ENCODE measurements at regions not wholly inside any gene's neighbourhood (a gene's known extent, or its start where the extent isn't known, plus 50 kb on each side); places are given as distances from the start of the nearest gene placed in this dataset.

DNA sequence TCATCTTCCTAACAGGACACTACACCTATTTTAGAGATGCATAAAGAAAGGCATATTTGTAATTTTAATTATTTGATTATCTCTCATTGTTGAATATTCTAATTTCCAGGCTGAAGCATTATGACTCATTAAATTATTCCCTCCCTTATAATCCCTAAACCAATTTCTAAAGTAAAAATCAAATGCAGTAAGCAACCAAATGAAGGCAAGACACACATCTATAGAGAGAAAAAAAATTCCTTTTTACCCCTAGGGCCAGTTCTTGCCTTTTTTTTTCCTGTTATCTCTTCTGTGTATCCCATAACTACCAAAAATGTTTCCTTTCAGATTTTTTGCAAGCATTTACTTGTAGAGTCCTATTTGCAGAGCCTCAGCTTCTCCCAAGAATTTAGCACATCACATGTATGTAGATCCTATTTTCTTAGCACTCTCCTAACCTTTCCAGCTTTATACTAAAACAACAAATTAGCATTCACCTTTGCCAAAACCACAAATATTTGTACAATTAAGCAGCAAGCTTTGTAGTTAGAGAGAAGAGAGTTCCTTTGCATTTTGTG lies 177.9 kb downstream of the SATB1 start:
- H3K4me3 Mint-ChIP-seq, result no peak overlapping the region
- peaks cover 6% of the 10 kb centered on the region for H3K4me1 Mint-ChIP-seq (ENCODE audit: low read depth)
- no peaks in the 10 kb centered on the region for H3K27me3 Mint-ChIP-seq
- no peaks in the 10 kb centered on the region for H3K9me3 Mint-ChIP-seq
- no peaks in the 10 kb centered on the region for H3K36me3 Mint-ChIP-seq (ENCODE audit: low read depth)
- H3K27ac Mint-ChIP-seq, result no peak overlapping the region
- intact Hi-C loops (cut with micrococcal nuclease), result no loop called here

DNA sequence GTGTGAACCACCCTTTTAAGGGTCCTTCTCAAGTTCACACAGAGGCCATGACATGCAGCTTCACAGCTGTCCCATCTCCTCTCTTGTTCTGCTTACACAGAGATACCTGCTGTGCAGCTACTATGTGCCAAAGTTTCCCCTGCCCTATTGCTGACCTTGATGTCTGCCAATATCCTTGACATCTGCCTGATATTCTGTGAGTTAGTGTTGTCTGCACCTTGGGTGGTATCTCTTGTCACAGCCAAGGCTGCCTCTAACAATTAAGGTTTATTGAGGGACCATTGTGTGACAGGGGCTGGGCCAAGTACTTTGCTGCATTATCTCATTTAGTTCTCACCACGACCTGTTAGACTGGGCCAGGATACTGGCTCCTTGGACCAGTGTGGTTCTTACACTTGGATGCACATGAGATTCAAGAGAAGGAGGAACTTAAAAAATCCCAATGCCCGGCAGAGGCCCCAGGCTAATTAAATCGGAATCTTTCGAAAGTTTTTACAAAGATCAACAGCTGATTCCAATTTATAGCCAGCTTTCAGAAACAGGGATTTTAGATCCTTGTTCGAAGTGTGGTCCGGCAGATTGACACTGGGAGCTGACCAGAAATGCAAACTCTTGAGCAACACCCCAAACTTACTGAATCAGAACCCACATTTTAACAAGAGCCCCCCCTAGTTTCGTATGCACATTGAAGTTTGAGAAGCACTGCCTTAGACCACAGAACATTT lies 178.6 kb downstream of the SATB1 start:
- Mint-ChIP-seq H3K27me3 (no peaks in the 10 kb centered on the region), H3K36me3 (ENCODE audit: low read depth) (no peaks in the 10 kb centered on the region), H3K4me3 (no peak overlapping the region), H3K4me1 (ENCODE audit: low read depth) (peaks cover 6% of the 10 kb centered on the region), H3K9me3 (no peaks in the 10 kb centered on the region), H3K27ac (no peak overlapping the region)
- intact Hi-C loops (cut with micrococcal nuclease), result no loop called here

DNA sequence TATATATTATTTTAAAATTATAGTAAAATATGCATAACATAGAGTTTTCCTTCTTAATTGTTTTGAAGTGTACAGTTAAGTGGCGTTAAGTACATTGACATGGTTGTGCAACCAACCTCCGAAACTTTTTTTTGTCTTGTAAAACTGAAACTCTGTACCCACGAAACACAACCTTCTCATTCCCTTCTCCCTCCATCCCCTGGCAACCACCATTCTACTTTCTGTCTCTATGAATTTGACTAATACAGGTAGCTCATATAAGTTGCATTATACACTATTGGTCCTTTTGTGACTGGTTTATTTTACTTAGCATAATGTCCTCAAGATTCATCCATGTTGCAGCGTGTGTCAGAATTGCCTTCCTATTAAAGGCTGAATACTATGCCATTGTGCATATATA lies 179.4 kb downstream of the SATB1 start:
- peaks cover 6% of the 10 kb centered on the region for H3K4me1 Mint-ChIP-seq (ENCODE audit: low read depth)
- intact Hi-C loops (cut with micrococcal nuclease), result no loop called here
- H3K9me3 Mint-ChIP-seq, result no peaks in the 10 kb centered on the region
- H3K4me3 Mint-ChIP-seq, result no peak overlapping the region
- no peaks in the 10 kb centered on the region for H3K36me3 Mint-ChIP-seq (ENCODE audit: low read depth)
- no peaks in the 10 kb centered on the region for H3K27me3 Mint-ChIP-seq
- no peak overlapping the region for H3K27ac Mint-ChIP-seq

DNA sequence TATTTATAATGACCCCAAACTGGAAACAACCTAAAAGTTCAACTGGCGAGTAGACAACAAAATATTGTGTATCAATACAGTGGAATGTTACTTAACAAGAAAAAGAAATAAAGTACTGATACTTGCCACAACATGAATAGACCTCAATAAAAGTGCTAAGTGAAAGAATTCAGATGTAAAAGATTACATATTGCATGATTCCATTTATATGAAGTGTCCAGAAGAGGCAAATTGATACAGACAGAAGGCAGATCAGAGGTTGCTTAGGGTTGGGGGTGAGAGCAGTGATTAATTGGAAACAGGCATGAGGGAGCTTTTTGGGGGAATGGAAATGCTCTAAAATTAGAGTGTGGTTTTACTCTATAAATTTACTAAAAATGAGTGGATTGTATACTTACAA lies 183.3 kb downstream of the SATB1 start:
- intact Hi-C loops (cut with micrococcal nuclease), result no loop called here

DNA sequence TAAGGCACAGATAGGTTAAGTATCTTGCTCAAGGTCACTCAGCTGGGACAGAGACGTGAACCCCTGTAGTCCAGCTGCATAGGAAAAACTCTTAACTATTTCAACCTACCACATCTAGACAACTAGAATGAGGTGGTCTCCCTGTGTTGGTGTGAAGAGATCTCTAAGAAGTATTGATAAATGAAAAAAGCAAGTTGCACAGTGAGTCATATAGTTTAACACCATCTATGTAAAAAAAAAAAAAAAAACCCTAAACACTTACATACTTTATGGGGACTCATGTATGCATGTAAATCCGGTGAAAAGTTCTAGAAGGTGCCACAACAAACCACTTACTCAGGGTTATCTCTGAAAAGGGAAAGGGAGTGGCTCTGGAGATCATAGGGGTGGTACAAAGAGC lies 185.5 kb downstream of the SATB1 start:
- H3K9me3 Mint-ChIP-seq, result no peaks in the 10 kb centered on the region

More for the DNA sequence above, 183.3 kb downstream of the SATB1 start:
- Mint-ChIP-seq H3K27me3 (no peaks in the 10 kb centered on the region), H3K27ac (no peak overlapping the region), H3K36me3 (ENCODE audit: low read depth) (no peaks in the 10 kb centered on the region), H3K4me1 (ENCODE audit: low read depth) (peaks cover 6% of the 10 kb centered on the region), H3K4me3 (no peak overlapping the region), H3K9me3 (no peaks in the 10 kb centered on the region)

DNA sequence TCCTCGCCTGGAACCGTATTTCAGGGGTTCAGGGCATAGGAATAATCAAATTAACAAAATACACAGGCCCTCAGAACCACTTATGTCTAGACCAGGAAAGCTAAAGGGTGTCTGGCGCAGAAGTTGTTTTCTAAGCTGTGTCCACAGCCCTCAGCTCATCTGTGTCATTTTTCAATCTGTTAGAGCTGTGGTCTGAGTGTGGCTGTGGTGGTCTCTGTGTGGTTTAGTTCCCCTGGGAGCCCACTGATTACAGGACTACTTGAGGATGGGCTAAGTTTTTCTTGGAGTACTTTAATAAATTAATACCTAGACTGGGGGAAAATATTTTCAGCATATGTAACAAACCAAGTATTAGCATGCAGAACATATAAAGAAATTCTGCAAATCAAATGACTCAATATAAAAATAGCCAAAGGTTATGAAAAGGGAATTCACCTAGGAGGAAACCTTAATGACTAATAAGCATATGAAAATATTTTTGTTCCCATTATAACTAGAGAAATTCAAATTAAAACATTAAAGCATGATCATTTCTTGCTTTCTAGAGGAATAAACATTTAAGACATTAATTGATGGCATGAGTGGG lies 186.3 kb downstream of the SATB1 start:
- Mint-ChIP-seq H3K4me1 (ENCODE audit: low read depth) (no peaks in the 10 kb centered on the region), H3K27ac (no peak overlapping the region), H3K36me3 (ENCODE audit: low read depth) (no peaks in the 10 kb centered on the region), H3K4me3 (no peak overlapping the region), H3K27me3 (no peaks in the 10 kb centered on the region), H3K9me3 (no peaks in the 10 kb centered on the region)
- intact Hi-C loops (cut with micrococcal nuclease), result no loop called here

More for the DNA sequence above, 185.5 kb downstream of the SATB1 start:
- no peaks in the 10 kb centered on the region for H3K27me3 Mint-ChIP-seq
- intact Hi-C loops (cut with micrococcal nuclease), result no loop called here
- no peaks in the 10 kb centered on the region for H3K36me3 Mint-ChIP-seq (ENCODE audit: low read depth)
- H3K27ac Mint-ChIP-seq, result no peak overlapping the region
- no peak overlapping the region for H3K4me3 Mint-ChIP-seq
- H3K4me1 Mint-ChIP-seq (ENCODE audit: low read depth), result no peaks in the 10 kb centered on the region

DNA sequence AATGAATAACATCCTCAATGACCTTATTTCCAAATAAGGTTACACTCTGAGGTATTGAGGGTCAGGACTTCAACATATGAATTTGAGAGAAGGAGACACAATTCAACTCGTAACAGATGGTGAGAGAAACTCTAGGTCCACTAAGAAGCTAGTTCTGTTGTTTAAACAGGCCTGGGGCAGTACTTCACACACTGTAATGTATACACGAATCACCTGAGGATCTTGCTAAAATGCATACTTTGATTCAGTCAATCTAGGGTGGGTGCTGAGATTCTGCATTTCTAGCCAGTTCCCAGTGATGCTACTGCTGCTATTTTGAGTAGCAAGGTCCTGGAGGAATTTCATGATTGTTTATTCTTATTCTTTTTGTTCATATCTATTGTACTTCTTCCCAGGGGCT lies 186.8 kb downstream of the SATB1 start:
- Mint-ChIP-seq H3K36me3 (ENCODE audit: low read depth) (no peaks in the 10 kb centered on the region), H3K4me3 (no peak overlapping the region), H3K27me3 (no peaks in the 10 kb centered on the region), H3K9me3 (no peaks in the 10 kb centered on the region), H3K27ac (no peak overlapping the region), H3K4me1 (ENCODE audit: low read depth) (no peaks in the 10 kb centered on the region)
- intact Hi-C loops (cut with micrococcal nuclease), result no loop called here

DNA sequence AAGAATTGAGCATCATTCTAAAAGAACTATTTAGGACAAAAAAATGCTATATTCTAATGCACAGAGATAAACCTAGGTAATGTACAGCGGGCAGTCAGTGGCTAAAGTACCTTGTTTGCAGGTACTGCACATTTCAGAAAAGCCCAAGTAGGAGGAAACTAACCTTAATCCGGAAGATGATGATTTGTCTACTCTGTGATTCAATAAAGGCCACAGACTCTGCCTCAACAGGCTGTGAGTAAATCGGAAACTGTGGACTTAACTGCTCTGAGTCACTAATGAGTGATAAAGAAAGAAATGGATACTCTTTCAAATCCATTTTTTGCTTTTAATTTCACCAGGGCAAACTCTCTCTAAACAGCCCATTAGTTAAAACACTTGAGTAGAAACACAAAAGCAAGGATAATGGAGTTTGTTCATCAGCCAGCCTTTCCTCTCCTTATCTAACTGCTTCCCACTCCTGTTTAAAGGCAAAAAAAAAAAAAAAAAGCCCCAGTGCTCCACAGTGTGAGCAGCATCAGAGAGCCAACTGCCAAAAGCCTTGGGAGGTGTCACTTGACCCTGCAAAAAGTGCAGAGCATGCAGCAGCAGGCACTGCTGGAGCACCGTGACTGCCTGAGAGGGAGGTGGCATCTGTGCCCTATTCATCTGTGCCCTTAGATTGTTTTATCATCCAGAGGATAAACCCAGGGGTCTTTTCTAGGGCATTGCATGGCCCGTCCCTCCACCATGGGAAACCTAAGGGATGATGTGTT lies 187.7 kb downstream of the SATB1 start:
- H3K27ac Mint-ChIP-seq, result no peak overlapping the region
- no peak overlapping the region for H3K4me3 Mint-ChIP-seq
- H3K9me3 Mint-ChIP-seq, result no peaks in the 10 kb centered on the region
- H3K4me1 Mint-ChIP-seq (ENCODE audit: low read depth), result no peaks in the 10 kb centered on the region
- intact Hi-C loops (cut with micrococcal nuclease), result no loop called here
- H3K36me3 Mint-ChIP-seq (ENCODE audit: low read depth), result no peaks in the 10 kb centered on the region
- no peaks in the 10 kb centered on the region for H3K27me3 Mint-ChIP-seq

DNA sequence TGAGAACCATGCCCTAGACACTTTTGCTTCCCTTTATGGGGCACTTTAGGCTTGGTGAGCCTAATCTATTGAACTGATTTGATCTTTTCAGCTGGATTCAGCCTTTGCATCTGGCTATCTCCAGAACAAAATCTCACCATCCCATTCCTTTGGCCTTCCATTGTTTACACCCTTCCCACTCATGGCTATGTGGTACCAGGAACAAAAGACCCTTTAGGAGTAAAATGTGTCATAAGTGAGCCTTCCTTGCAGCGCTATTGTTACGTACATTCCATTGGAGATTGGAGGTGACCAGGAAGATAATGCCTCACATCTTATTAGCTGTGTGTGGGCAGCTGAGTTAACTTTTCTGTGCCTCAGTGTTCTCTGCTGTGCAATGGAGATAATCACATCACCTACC lies 188.4 kb downstream of the SATB1 start:
- H3K4me1 Mint-ChIP-seq (ENCODE audit: low read depth), result no peaks in the 10 kb centered on the region
- H3K27me3 Mint-ChIP-seq, result no peaks in the 10 kb centered on the region
- no peaks in the 10 kb centered on the region for H3K36me3 Mint-ChIP-seq (ENCODE audit: low read depth)
- intact Hi-C loops (cut with micrococcal nuclease), result no loop called here
- no peaks in the 10 kb centered on the region for H3K9me3 Mint-ChIP-seq
- H3K4me3 Mint-ChIP-seq, result no peak overlapping the region
- H3K27ac Mint-ChIP-seq, result no peak overlapping the region

DNA sequence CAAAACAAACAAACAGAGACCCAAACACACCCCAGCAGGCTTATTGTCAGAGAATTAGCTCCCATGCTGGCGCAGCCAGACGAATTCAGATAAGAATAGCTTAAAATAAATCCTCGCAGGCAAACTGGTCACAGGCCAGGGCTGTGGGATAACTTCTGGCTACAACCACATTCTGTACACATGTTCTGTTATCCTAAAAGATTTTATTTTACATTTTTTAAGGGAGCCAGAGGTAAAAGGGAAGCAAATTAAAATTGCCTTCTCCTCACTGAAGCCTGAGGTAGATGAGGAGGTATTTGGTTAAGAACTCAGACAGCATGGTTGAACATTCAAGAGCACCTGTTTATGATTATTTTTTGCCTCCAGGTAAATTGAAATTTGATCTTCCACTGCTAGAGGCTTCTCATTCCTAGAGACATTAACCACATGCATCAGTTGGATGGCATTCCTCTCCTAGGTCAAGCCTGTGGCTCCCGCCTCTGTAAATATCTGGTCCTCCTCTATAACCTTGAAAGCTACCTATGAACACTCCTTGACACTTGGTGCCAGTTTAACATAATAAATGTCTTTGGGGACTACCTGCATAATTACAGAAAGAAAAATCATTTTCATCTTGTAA lies 190.3 kb downstream of the SATB1 start:
- no peaks in the 10 kb centered on the region for H3K36me3 Mint-ChIP-seq (ENCODE audit: low read depth)
- intact Hi-C loops (cut with micrococcal nuclease), result no loop called here
- H3K9me3 Mint-ChIP-seq, result no peaks in the 10 kb centered on the region
- no peak overlapping the region for H3K4me3 Mint-ChIP-seq
- no peaks in the 10 kb centered on the region for H3K27me3 Mint-ChIP-seq
- no peak overlapping the region for H3K27ac Mint-ChIP-seq
- no peaks in the 10 kb centered on the region for H3K4me1 Mint-ChIP-seq (ENCODE audit: low read depth)

DNA sequence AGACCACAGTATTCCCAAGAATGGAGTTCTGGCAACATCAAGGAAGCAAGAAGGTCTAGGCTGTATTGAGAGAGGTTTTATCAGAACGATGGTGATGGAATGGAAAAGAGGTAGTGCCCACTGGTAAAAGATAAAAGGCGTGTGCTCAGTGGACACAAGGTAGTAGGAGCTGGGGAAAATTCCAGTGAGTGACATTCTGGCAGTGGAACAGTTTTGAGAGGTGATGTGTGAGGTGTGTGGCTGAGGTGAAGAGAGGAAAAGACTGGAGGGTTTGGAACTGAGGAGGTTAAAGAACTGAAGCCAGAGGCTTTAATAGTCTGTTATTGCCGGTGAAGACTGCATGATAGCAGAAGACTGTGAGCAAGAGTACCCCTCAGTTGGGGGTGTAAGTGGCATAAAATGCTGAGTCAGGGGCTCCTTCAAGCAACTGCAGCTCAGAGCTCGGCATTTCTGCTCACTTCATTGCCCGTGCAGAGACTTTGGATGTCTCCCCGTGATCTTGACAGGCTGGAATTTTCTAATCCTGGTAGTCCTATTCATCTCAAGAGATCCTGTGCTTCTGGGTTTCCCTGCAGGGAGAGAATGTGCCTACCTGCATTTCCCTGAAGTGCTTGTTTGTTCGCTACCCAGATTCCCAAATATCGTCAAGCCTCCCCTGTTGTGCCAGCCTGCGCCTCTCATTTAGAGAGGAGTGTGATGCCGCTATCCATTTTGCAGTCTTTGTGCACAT lies 191.0 kb downstream of the SATB1 start:
- H3K4me3 Mint-ChIP-seq, result no peak overlapping the region
- no peak overlapping the region for H3K27ac Mint-ChIP-seq
- intact Hi-C loops (cut with micrococcal nuclease), result no loop called here
- H3K4me1 Mint-ChIP-seq (ENCODE audit: low read depth), result no peaks in the 10 kb centered on the region
- no peaks in the 10 kb centered on the region for H3K36me3 Mint-ChIP-seq (ENCODE audit: low read depth)
- H3K27me3 Mint-ChIP-seq, result no peaks in the 10 kb centered on the region
- H3K9me3 Mint-ChIP-seq, result no peaks in the 10 kb centered on the region

DNA sequence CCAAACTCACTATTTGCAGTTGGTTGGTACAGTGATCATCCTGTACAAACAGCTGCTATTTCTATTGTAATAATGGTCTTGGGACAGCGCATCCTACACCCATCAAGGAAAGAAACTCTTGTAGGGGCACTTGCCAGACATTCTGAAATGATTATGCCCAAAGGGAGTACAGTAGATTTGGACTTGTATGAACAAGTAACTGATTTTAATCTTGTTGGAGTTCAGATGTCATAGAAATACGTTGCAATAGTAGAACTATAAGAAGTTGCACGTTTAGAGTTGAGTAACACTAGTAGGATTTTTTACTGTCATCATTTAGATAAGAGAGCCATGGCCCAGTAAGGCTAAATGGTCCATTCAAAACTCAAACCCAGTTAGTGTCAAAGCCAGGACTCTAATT lies 192.8 kb downstream of the SATB1 start:
- no peaks in the 10 kb centered on the region for H3K9me3 Mint-ChIP-seq
- H3K27me3 Mint-ChIP-seq, result no peaks in the 10 kb centered on the region
- peaks cover 6% of the 10 kb centered on the region for H3K4me1 Mint-ChIP-seq (ENCODE audit: low read depth)
- intact Hi-C loops (cut with micrococcal nuclease), result no loop called here
- H3K4me3 Mint-ChIP-seq, result no peak overlapping the region
- H3K36me3 Mint-ChIP-seq (ENCODE audit: low read depth), result no peaks in the 10 kb centered on the region
- H3K27ac Mint-ChIP-seq, result no peak overlapping the region

DNA sequence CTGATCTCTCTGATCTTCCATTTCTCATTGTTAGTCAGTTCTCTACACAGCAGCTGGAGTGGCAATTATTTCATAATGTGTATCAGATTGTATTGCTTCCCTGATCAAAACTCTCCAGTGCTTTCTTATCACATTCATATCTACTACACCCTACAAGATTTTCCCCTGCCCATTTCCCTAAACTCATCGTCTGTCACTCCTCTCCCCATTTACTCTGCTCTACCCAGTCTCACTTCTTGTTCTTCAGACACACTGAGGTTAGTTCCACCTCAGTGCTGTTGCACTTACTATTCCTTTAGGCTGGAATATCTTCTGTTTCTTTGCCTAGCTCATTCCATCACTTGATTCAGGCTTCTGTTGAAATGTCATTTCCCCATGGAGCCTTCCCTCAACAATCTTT lies 197.1 kb downstream of the SATB1 start:
- Mint-ChIP-seq H3K4me1 (ENCODE audit: low read depth) (peaks cover 29% of the 10 kb centered on the region), H3K4me3 (no peak overlapping the region), H3K9me3 (no peaks in the 10 kb centered on the region), H3K27ac (no peak overlapping the region), H3K36me3 (ENCODE audit: low read depth) (no peaks in the 10 kb centered on the region), H3K27me3 (no peaks in the 10 kb centered on the region)
- intact Hi-C loops (cut with micrococcal nuclease), result no loop called here
